Endothelial cell (in vitro differentiated cells): ENCODE measurements at regions not wholly inside any gene's neighbourhood (a gene's known extent, or its start where the extent isn't known, plus 50 kb on each side); places are given as distances from the start of the nearest gene placed in this dataset.

Experiments used
- DNase-seq: peaks from one replicate; pipeline ENCODE4 v3.0.0; 2021; ENCODE audit warnings: low spot score
- H3K27ac Mint-ChIP-seq: one replicate; pipeline ENCODE4 v1.8.0; 2021; ENCODE audit warnings: mixed read lengths, inconsistent platforms; ENCODE audit not compliant: unreplicated experiment
- H3K27me3 Mint-ChIP-seq: one replicate; pipeline ENCODE4 v1.8.0; 2021; ENCODE audit warnings: mild to moderate bottlenecking, moderate library complexity, mixed read lengths, inconsistent platforms; ENCODE audit not compliant: unreplicated experiment
- H3K36me3 Mint-ChIP-seq: one replicate; pipeline ENCODE4 v1.8.0; 2021; ENCODE audit warnings: mild to moderate bottlenecking, low read depth, mixed read lengths, inconsistent platforms; ENCODE audit not compliant: unreplicated experiment
- H3K4me1 Mint-ChIP-seq: one replicate; pipeline ENCODE4 v1.8.0; 2021; ENCODE audit warnings: mild to moderate bottlenecking, mixed read lengths, inconsistent platforms; ENCODE audit not compliant: unreplicated experiment
- H3K4me3 Mint-ChIP-seq: one replicate; pipeline ENCODE4 v1.8.0; 2021; ENCODE audit warnings: mild to moderate bottlenecking, mixed read lengths, inconsistent platforms; ENCODE audit not compliant: unreplicated experiment
- H3K9me3 Mint-ChIP-seq: one replicate; pipeline ENCODE4 v1.8.0; 2021; ENCODE audit warnings: mixed read lengths, inconsistent platforms; ENCODE audit not compliant: unreplicated experiment
- CTCF ChIP-seq: fragments of 200-600 bp; sonication (generic); IDR thresholded peaks from one replicate; pipeline ENCODE4 v1.5.0; 2021; ENCODE audit warnings: antibody characterized with exemption; ENCODE audit not compliant: unreplicated experiment

- TF ChIP-seq CTCF, result no peak
- Mint-ChIP-seq H3K4me3 (no peak overlapping the region), H3K36me3 (no peaks in the 10 kb centered on the region), H3K27me3 (no peaks in the 10 kb centered on the region), H3K9me3 (no peaks in the 10 kb centered on the region), H3K4me1 (no peaks in the 10 kb centered on the region), H3K27ac (no peak overlapping the region)
- DNase-seq, result no peak
Observed at GRCh38 chr4:59175617-59176016, 2024.5 kb upstream of the ADGRL3 start.

DNA sequence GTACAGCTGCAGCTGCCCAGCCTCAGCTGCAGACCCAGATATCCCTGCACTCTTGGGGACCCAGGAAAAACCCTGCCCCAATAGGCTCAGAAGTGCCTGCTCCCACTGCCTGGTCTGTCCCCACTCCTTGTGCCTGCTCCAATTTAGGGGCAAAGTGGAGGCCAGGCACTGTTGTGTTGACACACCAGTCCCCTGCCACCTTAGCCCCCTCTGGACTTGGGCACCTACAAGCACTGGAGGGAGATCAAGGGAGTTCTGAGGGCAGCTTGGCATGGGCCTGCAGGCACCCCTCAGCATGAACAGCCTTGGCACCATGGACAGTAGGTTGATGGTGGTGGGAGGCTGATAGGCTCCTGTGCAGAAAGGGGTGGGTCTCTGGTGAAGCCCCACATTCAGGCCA, 2020.8 kb upstream of the ADGRL3 start:
- TF ChIP-seq CTCF, result no peak
- H3K9me3 Mint-ChIP-seq, result no peaks in the 10 kb centered on the region
- H3K27ac Mint-ChIP-seq, result no peak overlapping the region
- no peaks in the 10 kb centered on the region for H3K27me3 Mint-ChIP-seq
- no peak for DNase-seq
- H3K4me1 Mint-ChIP-seq, result no peaks in the 10 kb centered on the region
- no peak overlapping the region for H3K4me3 Mint-ChIP-seq
- no peaks in the 10 kb centered on the region for H3K36me3 Mint-ChIP-seq

- Mint-ChIP-seq H3K36me3 (no peaks in the 10 kb centered on the region), H3K9me3 (no peaks in the 10 kb centered on the region), H3K27ac (no peak overlapping the region), H3K4me3 (no peak overlapping the region), H3K4me1 (no peaks in the 10 kb centered on the region), H3K27me3 (no peaks in the 10 kb centered on the region)
- TF ChIP-seq CTCF, result no peak
- no peak for DNase-seq
Observed at GRCh38 chr4:59180161-59180560, 2020.0 kb upstream of the ADGRL3 start.

DNA sequence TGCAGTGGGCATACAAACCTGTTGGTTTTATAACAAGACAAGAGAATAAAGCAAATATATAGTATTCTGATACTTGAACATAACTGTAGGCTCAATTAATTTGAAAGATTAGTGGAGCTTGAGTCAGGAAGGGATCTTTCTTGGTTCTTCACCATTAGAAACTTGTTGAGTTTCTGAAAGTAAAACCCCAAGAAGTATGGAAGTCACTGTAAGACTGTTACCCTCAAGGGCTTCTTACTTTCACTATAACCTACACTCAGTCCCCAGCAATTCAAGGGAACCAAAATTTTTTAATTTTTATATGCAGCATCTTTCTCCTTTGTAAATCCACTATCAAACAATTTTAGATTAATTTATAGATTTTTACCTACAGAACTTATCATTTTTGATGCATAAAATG, 2019.2 kb upstream of the ADGRL3 start:
- Mint-ChIP-seq H3K27ac (no peak overlapping the region), H3K27me3 (no peaks in the 10 kb centered on the region), H3K9me3 (no peaks in the 10 kb centered on the region), H3K4me3 (no peak overlapping the region), H3K36me3 (no peaks in the 10 kb centered on the region), H3K4me1 (no peaks in the 10 kb centered on the region)
- no peak for TF ChIP-seq CTCF
- no peak for DNase-seq

- no peaks in the 10 kb centered on the region for H3K36me3 Mint-ChIP-seq
- no peaks in the 10 kb centered on the region for H3K4me1 Mint-ChIP-seq
- H3K27ac Mint-ChIP-seq, result no peak overlapping the region
- no peaks in the 10 kb centered on the region for H3K27me3 Mint-ChIP-seq
- no peak for TF ChIP-seq CTCF
- H3K4me3 Mint-ChIP-seq, result no peak overlapping the region
- no peak for DNase-seq
- H3K9me3 Mint-ChIP-seq, result no peaks in the 10 kb centered on the region
Observed at GRCh38 chr4:59195839-59196238, 2004.3 kb upstream of the ADGRL3 start.
